ENCODE measurements at regions not wholly inside any gene's neighbourhood (a gene's known extent, or its start where the extent isn't known, plus 50 kb on each side); places are given as distances from the start of the nearest gene placed in this dataset.

DNA sequence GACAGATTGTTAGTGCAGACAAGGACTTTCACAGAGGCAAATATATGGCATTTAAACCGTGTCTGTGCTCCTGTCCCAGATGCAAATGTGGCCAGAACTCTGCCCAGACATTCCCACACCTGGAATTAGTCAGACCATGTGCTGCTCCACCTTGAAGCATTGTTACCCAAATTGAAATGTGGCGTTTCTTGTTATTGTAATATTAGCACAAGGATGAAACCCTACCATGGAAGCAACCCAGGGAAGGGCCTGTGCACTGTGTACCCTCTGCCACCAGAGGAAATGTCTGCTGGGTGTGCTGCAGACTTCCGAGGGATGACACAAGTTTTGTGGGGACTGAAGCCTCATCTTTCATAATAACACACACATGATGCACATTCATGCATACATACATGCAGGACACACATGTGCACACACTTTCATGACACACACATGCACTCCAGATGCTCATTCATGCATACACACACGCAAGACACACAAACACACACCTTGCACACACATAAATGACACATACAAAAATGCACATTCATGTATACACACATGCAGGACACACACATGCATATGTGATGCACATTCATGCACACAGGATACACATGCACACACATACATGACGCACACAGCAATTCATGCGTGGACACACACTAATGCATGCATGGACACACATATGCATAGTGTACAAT is 133.2 kb upstream of the SNTG2 start:
- no peaks in the 10 kb centered on the region for H3K27me3 ChIP-seq (ENCODE audit: insufficient read depth)
- DNase-seq, result no peak
- ChIA-PET POLR2A (no interaction called here), CTCF (interaction anchor here (1.9 kb wide), 1 partner anchor 12 kb away, joined by 5 read pairs; no protein-coding TSS in a partner anchor)
- H3K9me3 ChIP-seq, result peaks cover 6% of the 10 kb centered on the region; the same call in 1 of the 2 replicates
- H3K27ac ChIP-seq (ENCODE audit: low read depth in 2 of 2, low read length in 1 of 2), result no peak overlapping the region
- H3K4me2 ChIP-seq, result no peak overlapping the region
- no peaks in the 10 kb centered on the region for H3K9me2 ChIP-seq
- H3K36me3 ChIP-seq (replicated peaks in 1 of 2; ENCODE audit: control insufficient read depth in 1 of 2, insufficient read depth in 2 of 2, low read length in 1 of 2), result no peaks in the 10 kb centered on the region
- no peak overlapping the region for H2AFZ ChIP-seq (ENCODE audit: low read depth)
- no peaks in the 10 kb centered on the region for H3F3A ChIP-seq (replicated peaks; ENCODE audit: insufficient read depth)
- TF ChIP-seq, protein P1, sequence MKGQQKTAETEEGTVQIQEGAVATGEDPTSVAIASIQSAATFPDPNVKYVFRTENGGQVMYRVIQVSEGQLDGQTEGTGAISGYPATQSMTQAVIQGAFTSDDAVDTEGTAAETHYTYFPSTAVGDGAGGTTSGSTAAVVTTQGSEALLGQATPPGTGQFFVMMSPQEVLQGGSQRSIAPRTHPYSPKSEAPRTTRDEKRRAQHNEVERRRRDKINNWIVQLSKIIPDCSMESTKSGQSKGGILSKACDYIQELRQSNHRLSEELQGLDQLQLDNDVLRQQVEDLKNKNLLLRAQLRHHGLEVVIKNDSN (IDR thresholded peaks at IDR 0.05; ENCODE audit: borderline replicate concordance, low read depth), result no peak
- TF ChIP-seq, protein P2, sequence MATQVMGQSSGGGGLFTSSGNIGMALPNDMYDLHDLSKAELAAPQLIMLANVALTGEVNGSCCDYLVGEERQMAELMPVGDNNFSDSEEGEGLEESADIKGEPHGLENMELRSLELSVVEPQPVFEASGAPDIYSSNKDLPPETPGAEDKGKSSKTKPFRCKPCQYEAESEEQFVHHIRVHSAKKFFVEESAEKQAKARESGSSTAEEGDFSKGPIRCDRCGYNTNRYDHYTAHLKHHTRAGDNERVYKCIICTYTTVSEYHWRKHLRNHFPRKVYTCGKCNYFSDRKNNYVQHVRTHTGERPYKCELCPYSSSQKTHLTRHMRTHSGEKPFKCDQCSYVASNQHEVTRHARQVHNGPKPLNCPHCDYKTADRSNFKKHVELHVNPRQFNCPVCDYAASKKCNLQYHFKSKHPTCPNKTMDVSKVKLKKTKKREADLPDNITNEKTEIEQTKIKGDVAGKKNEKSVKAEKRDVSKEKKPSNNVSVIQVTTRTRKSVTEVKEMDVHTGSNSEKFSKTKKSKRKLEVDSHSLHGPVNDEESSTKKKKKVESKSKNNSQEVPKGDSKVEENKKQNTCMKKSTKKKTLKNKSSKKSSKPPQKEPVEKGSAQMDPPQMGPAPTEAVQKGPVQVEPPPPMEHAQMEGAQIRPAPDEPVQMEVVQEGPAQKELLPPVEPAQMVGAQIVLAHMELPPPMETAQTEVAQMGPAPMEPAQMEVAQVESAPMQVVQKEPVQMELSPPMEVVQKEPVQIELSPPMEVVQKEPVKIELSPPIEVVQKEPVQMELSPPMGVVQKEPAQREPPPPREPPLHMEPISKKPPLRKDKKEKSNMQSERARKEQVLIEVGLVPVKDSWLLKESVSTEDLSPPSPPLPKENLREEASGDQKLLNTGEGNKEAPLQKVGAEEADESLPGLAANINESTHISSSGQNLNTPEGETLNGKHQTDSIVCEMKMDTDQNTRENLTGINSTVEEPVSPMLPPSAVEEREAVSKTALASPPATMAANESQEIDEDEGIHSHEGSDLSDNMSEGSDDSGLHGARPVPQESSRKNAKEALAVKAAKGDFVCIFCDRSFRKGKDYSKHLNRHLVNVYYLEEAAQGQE (IDR thresholded peaks at IDR 0.05; ENCODE audit: low read depth, low read length), result no peak
- no peak for TF ChIP-seq FOXJ3 (CRISPR knock-in tag; IDR thresholded peaks at IDR 0.05)
- TF ChIP-seq, protein P3, sequence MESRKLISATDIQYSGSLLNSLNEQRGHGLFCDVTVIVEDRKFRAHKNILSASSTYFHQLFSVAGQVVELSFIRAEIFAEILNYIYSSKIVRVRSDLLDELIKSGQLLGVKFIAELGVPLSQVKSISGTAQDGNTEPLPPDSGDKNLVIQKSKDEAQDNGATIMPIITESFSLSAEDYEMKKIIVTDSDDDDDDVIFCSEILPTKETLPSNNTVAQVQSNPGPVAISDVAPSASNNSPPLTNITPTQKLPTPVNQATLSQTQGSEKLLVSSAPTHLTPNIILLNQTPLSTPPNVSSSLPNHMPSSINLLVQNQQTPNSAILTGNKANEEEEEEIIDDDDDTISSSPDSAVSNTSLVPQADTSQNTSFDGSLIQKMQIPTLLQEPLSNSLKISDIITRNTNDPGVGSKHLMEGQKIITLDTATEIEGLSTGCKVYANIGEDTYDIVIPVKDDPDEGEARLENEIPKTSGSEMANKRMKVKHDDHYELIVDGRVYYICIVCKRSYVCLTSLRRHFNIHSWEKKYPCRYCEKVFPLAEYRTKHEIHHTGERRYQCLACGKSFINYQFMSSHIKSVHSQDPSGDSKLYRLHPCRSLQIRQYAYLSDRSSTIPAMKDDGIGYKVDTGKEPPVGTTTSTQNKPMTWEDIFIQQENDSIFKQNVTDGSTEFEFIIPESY (IDR thresholded peaks at IDR 0.05; ENCODE audit: borderline replicate concordance, low read depth), result no peak
- no peak for TF ChIP-seq TAF1 (IDR thresholded peaks at IDR 0.05; ENCODE audit: borderline replicate concordance, low read depth, low read length)
- no peak for TF ChIP-seq RAD21 (IDR thresholded peaks at IDR 0.05; ENCODE audit: low read length)
- TF ChIP-seq GABPA (IDR thresholded peaks at IDR 0.05; ENCODE audit: low read depth), result no peak
- no peak for TF ChIP-seq FOSL2 (IDR thresholded peaks at IDR 0.05; ENCODE audit: borderline replicate concordance, low read depth)
- TF ChIP-seq NFIC (IDR thresholded peaks at IDR 0.05; ENCODE audit: borderline replicate concordance), result no peak
- no peak for TF ChIP-seq YY1 (IDR thresholded peaks at IDR 0.05; ENCODE audit: low read depth)
- no peak for TF ChIP-seq RFX5 (IDR thresholded peaks at IDR 0.05; ENCODE audit: low read length)
- no peak for TF ChIP-seq FOXM1 (IDR thresholded peaks at IDR 0.05; ENCODE audit: low read depth)
- no peak for TF ChIP-seq JUND (IDR thresholded peaks at IDR 0.05)
- TF ChIP-seq EP300 (IDR thresholded peaks at IDR 0.05; ENCODE audit: borderline replicate concordance in 1 of 2, low read depth in 1 of 2, low read length in 1 of 2), result no peak
- TF ChIP-seq POLR2AphosphoS5 (IDR thresholded peaks at IDR 0.05; ENCODE audit: low read depth, low read length), result no peak
- TF ChIP-seq RXRA (IDR thresholded peaks at IDR 0.05; ENCODE audit: borderline replicate concordance, low read depth), result no peak
- H3K79me2 ChIP-seq (ENCODE audit: insufficient read depth), result no peaks in the 10 kb centered on the region
- WGBS (ENCODE audit: low lambda C conversion rate), result 32% methylated on average over 6 of the region's 6 CpGs
- no peak overlapping the region for H3K9ac ChIP-seq
- H4K20me1 ChIP-seq (ENCODE audit: insufficient read depth), result no peaks in the 10 kb centered on the region
- H3K4me3 ChIP-seq (ENCODE audit: low read depth in 2 of 2, low read length in 1 of 2), result no peak overlapping the region
- peaks cover 0 to 9% of the 10 kb centered on the region in 2 experiments; a peak in 2 of 4 replicates for H3K4me1 ChIP-seq (ENCODE audit: control insufficient read depth in 1 of 2, insufficient read depth in 2 of 2, low read depth in 1 of 2, low read length in 1 of 2)
